AG10803 (cell line): ENCODE measurements at regions not wholly inside any gene's neighbourhood (a gene's known extent, or its start where the extent isn't known, plus 50 kb on each side); places are given as distances from the start of the nearest gene placed in this dataset.

Experiments
- DNase-seq: peaks from one replicate; pipeline ENCODE4 v3.0.0; 2010; ENCODE audit warnings: low read depth
- H3K4me3 ChIP-seq: 2 replicates; pipeline ENCODE4 v1.5.1; 2011; ENCODE audit warnings: mild to moderate bottlenecking, low read length, control low read depth
- TF ChIP-seq, protein P1 (sequence below): conservative IDR thresholded peaks from 2 replicates; pipeline ENCODE4 v1.5.1; 2011; ENCODE audit warnings: mild to moderate bottlenecking, low read length, control low read depth, inconsistent platforms

DNA sequence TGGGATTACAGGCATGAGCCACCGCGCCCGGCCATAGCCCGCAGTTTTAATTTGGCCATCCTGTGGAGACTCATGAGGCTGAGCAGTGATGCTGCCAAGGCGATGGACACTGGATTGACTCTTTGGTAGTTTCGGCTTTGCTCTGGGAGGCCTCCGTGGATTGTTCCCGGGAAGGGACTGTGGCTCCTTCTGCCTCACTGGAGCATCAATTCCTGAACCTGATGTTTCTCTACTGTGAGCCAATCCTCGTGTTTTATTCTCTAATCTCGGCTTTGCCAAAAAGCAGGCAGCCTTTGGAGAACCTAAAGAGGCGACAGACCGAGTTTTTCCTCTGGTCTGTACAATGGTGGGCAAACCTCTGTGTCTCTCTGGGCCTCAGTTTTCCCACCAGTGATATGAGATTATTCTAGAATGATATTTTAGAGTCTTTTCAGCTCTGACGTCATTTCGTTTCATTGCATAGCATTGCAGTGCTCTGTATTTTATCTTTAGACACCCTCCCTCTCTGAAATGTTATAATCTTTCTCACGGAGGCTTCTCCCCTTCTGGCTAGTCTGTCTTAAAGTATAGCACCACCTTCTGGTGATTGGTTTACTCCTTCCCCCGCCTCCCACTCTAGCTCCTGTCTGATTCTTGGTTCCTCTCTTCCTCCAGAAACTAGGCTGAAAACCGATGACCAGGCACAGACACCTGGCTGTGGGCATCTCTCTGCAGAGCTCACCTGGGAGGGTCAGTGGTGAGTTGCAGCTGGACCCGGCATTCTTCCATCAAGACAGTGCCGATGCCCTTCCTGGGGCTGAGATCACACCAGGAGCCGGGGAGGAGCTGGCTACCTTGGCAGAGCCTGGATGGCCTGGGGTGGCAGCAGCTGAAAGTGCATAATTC is 341.3 kb downstream of the MYCN start:
- no peak overlapping the region for H3K4me3 ChIP-seq
- no peak for DNase-seq
- TF ChIP-seq, protein P1, sequence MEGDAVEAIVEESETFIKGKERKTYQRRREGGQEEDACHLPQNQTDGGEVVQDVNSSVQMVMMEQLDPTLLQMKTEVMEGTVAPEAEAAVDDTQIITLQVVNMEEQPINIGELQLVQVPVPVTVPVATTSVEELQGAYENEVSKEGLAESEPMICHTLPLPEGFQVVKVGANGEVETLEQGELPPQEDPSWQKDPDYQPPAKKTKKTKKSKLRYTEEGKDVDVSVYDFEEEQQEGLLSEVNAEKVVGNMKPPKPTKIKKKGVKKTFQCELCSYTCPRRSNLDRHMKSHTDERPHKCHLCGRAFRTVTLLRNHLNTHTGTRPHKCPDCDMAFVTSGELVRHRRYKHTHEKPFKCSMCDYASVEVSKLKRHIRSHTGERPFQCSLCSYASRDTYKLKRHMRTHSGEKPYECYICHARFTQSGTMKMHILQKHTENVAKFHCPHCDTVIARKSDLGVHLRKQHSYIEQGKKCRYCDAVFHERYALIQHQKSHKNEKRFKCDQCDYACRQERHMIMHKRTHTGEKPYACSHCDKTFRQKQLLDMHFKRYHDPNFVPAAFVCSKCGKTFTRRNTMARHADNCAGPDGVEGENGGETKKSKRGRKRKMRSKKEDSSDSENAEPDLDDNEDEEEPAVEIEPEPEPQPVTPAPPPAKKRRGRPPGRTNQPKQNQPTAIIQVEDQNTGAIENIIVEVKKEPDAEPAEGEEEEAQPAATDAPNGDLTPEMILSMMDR = no peak

DNA sequence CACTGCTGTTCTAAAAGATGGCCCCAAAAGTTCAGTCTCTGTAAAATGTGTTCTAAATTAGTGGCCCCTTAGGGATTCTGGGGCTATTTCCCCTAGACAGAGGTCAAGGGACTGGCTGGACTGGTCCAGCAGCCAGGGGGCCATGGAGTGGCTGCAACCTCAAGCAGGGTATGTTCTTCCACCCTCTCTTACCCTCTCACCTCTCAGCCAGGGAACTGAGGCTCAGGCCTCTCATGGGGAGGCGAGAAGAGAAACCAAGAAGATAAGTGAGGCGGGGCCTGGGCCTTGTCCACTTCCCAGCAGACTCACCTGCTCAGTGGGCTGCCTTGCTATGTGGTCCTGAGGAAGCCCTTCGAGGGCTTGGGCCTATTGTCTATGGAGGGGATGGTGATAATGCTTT is 339.7 kb downstream of the MYCN start:
- no peak overlapping the region for H3K4me3 ChIP-seq
- TF ChIP-seq, protein P1 = no peak
- DNase-seq = no peak

DNA sequence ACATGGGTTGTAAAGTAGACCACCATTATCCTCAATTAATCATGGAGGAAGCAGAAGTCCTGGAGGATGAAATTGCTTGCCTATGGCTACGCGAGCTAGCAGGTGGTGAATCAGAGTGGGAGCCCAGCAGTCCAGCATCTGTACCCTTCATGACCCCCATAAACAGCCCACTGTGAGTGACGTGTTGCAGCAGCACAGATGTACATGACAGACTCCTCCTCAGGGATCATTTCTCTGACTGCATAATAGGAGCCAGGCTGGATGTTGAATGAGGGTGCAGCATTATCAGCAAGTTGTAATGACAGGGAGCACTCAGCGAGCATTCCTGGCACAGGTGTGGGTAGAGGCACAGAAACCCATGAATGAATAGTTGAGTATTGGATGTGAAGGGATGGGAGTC is 339.3 kb downstream of the MYCN start:
- TF ChIP-seq, protein P1 = no peak
- no peak overlapping the region for H3K4me3 ChIP-seq
- DNase-seq = no peak

DNA sequence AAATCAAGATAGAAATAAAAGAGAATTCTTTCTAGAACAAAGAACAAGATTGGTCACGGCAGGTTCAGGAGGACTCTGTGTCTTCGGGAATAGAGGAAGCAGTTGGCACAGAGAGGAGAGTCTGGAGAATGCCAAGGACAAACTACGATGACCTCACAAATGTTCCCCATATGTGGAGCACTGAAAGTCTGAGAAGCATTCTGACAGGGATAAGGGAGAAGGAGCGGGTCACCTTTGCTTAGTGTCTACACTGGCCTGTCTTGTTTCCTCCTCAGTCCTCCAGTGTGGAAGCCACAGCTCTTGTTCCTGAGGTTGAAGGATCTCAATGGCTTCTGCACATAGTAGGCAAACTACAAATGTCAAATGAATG is 338.8 kb downstream of the MYCN start:
- TF ChIP-seq, protein P1 = no peak
- DNase-seq = no peak
- no peak overlapping the region for H3K4me3 ChIP-seq

DNA sequence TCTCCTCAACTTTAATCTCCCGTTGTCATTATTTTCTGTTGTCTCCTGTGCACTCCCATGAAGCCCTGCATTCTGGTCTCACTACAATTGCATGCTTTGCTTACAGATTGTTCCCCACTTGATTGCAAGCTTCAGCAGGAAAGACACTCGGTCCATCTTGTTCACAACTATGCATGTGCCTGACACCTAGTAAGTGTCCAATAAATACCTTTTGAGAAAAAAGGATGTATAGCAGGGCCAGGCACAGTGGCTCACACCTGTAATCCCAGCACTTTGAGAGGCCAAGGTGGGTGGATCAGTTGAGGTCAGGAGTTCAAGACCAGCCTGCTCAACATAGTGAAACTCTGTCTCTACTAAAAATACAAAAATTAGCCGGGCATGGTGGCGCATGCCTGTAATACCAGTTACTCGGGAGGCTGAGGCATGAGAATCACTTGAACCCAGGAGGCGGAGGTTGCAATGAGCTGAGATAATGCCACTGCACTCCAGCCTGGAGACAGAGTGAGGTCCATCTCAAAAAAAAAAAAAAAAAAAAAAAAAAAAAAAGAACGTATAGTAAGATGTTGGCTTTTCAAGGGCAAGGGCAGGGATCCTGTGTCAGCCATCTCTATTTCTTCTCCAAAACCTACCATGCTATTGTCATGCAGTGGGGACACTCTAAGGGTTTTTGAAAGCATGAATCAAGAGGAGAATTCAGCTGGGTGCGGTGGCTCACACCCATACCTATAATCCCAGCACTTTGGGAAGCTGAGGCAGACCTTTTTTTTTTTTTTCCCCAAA is 338.3 kb downstream of the MYCN start:
- TF ChIP-seq, protein P1 = no peak
- no peak overlapping the region for H3K4me3 ChIP-seq
- no peak for DNase-seq

DNA sequence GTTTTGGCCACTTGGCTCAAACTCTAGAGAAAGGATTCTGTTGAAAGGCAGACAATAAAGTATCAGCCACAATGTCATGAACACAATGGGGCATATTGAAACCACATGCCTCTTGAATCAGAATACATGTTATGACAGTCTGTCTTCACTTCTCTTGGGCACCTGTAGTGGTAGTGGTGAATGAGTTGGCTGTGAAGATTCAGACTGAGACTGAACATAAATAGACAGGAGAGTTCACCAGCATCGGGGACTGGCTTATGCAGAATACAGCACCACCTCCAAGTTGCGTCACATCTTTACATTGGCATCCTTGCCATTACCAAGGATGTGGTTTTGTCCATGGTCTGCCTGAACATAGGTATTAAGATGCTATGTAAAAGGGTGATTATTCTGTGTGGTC is 336.8 kb downstream of the MYCN start:
- no peak for DNase-seq
- TF ChIP-seq, protein P1 = no peak
- H3K4me3 ChIP-seq = no peak overlapping the region
